HG03442 (cell line): ENCODE measurements at regions not wholly inside any gene's neighbourhood (a gene's known extent, or its start where the extent isn't known, plus 50 kb on each side); places are given as distances from the start of the nearest gene placed in this dataset.
"Not testable (repeated sequence)": the region's sequence is repeated elsewhere in the genome, so short reads cannot be mapped to it uniquely, and the experiment has no call there.

ENCODE experiments used
- ATAC-seq: cut with Tn5 transposase; IDR thresholded peaks from one replicate; pipeline ENCODE4 v1.9.1; 2021; ENCODE audit warnings: mild to moderate bottlenecking, moderate library complexity; ENCODE audit not compliant: unreplicated experiment

- no peak for ATAC-seq
Measured at GRCh38 chr3:173221010-173221409, 80.0 kb upstream of the SPATA16 start.

- ATAC-seq = no peak
Measured at GRCh38 chr3:173217127-173217526, 76.1 kb upstream of the SPATA16 start.

GRCh38 chr3:173216063-173216462 lies 75.0 kb upstream of the SPATA16 start:
- no peak for ATAC-seq

- ATAC-seq = no peak
Measured at GRCh38 chr3:173214576-173214975, 73.5 kb upstream of the SPATA16 start.

- no peak for ATAC-seq
Measured at GRCh38 chr3:173199568-173199967, 58.5 kb upstream of the SPATA16 start.

- not testable (repeated sequence) for ATAC-seq
Measured at GRCh38 chr3:173194868-173195267, 53.8 kb upstream of the SPATA16 start.

GRCh38 chr3:173191611-173192010 lies 50.6 kb upstream of the SPATA16 start:
- ATAC-seq = no peak
